ENCODE measurements at regions not wholly inside any gene's neighbourhood (a gene's known extent, or its start where the extent isn't known, plus 50 kb on each side); places are given as distances from the start of the nearest gene placed in this dataset.

DNA sequence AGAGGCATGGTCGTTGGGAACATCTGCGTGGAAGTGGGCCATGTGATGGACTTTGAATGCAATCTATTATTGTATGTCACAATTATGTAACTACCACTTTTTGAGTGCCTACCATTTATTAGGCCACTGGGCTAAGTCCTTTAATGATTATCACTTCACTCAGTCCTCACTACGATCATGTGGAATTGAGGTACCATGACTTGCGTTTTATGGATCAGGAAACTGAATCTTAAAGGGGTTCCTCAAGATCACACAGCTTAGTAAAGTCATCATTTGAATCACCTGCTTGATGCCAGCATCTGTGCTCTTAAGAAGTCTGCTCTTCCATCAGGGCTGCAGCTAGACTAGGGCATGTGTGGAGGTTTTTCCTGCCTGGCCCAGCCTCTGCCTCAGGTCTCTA, 136.7 kb downstream of the DAD1 start:
- no peak for DNase-seq (ENCODE audit: low read depth)

DNA sequence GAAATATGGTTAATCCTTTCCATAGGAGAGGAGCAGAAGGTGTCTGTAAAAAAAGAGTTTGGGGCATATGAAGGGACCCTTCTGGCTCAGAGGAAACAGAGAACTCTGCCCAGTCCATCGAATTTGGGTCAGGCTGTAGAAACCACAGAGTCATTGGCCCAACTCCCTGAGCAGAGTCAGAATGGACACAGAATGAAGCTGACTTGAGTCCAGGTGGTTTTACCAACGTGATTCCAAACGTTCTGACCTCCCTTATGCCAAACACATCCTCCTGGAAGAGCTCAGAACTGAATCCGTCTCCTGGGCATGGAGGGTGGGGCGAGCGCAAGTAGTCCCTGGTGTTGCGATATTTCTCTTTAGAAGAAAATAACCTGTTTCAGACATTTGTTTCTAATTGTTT, 138.8 kb downstream of the DAD1 start:
- no peak for DNase-seq (ENCODE audit: low read depth)

DNA sequence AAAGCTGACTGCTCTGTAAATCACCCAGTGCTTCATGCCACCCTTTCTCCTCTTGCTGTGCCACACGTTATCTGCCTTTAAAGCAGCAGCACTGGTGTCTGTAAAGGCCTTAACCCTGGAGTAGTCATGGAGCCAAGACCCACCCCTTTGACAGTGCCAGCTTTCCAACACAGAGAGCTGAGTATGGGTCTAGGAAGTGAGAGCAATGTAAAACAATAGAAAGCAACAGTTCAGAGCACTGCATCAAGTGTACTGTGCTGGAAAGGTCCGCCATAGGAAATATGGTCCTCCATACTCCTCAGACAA, 139.5 kb downstream of the DAD1 start:
- DNase-seq (ENCODE audit: low read depth): no peak

DNA sequence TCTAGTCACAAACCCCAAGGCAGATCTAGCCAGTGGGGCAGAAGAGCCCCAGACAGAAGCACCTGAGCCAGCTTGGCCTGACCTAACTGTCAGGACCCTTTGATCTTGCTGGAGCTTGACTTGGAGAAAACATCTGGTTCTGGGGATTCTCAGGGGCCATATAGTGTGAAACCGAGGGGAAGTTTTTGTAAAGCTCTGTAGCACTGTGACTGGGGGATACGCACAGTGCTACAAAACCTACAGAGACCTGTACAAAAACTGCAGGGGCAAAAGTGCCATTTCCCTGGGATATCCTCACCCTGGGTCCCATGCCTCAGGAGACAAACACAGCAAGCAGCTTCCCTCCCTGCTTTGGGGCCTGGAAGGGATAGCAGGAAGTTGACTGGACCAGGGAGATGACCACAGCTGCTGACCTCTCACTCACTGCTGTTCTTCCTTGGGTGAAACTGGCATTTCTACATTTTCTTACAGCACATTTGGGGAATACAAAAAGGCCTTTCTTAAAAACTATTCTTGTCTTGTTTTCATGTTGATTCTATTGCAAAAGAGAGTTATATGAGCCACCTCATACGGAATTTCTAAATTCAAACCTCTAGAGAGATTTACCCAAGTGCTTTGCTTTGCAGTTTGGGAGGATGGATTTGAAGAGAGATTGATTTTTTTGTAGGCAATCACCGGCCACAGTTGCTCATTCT, 140.0 kb downstream of the DAD1 start:
- no peak for DNase-seq (ENCODE audit: low read depth)

DNA sequence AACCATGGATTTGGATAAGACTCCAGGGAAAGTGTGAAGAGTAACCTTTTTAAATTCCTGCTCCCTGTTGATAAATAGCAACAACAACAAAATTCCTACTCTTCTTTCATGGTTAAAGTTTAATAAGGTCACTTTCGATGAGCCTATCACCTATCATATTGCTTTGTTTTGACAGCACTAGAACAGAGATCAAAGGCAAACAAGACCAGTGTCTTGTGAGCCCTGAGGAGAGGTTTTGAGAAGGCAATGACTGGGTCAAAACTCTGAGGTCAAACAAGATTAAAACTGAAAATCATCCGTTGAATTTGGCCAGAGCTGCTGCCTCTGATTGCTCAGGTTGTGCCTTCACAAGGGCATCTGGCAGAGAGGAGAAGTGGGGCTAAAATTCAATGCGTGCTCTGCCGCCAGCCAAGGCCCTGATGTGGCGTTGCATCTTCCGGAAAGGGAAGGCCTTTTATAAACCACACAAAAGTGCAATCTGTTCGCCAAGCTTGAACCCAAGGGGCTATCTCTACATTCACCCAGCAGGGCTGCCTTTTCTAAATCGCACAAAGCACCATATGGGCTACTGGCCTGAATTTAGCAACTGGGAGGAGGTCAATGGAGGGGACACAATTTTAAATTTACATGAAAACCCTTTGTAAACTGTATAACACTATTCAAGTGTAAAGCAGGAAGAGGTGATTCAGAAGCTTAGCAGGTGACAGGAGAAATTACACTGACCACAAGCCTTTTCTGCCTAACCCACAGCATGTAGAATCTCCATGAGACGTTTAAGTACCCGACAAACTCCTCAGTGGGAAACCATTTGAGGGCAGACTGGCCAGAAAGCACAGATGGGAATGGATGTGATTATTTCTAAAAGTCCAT, 140.8 kb downstream of the DAD1 start:
- DNase-seq (ENCODE audit: low read depth): no peak

DNA sequence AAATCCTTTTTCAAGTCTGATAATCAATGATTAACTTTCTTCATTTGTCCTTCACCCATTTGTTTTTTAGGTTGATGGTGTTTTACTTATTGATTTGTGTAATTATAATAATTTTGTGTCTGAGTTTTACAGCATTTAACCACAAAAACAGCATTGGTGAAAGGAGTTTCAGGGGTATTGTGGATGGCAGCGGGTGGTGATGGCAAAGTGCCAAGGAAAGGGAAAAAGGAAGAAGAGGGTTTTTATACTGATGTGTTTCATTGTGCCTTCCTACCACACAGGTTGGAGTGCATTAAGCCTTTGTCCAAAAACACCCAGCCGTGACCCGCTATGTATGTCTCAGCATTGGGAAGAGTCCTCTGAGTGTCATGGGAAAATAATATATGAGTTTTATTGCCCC, 150.3 kb downstream of the DAD1 start:
- DNase-seq (ENCODE audit: low read depth): no peak

DNA sequence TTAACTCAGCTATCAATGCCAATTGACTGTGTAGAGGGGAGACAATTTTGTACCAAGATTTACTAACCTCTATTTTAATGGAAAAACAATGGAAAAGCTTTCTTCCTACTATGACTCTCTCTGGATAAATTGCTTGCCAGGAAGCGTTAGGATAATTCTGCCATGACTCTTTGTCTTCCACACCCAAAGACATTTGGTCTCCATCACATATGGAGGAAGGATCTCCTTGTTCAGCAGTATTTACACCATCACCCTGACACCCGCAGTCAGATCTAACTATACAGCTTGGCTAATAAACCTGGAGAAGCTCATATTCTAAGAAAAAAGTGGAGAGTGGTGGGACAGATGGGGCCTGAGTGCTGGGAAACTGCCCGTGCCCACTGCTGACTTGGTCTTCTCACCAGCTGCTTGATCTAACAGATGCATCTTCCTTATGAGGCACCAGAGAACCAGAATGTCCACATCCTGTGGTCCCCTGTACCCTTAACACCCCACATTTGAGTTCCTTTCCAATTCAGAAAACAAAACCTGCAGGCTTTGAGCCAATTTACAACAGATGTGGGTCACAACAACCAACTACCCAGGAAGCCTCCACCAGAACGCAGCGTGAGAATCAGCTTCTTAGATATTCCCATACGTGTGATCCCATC, 154.0 kb downstream of the DAD1 start:
- no peak for DNase-seq (ENCODE audit: low read depth)

DNA sequence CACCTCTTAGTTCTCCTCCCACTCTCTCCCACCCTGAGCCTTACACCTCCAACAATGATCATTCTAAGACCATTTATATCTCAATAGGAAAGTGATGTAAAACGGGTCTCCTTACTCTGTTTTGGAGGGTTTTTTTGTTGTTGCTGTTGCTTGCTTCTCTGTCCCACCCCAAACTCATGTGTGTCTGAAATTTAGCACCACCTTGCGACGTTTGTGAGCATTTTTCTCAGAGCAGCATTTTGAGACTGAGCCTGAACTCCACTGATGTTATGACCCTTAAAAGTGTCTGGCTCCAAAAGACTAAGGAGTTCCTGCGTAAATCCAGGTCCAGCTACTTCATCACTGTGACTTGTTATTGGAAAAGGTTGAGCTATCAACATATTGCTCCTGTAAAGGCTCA, 155.0 kb downstream of the DAD1 start:
- DNase-seq (ENCODE audit: low read depth): no peak

DNA sequence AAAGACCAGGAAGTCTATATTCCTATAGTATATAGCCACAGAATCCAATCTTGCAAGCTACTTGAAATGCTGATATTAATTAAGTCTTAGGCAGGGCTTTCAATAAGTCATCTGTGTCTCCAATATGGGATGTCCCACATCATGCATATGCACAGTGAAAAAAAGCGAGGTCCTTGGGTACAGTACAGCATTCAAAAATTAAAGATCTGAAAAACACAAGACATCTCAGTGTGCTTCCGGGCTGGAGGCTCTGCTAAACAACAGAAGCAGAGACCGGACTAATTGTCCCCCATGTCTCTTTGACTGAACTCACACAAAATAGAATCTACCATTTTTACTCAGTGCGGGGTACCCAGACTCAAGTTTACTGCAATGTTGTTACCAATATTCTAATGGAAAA, 156.0 kb downstream of the DAD1 start:
- DNase-seq (ENCODE audit: low read depth): no peak

DNA sequence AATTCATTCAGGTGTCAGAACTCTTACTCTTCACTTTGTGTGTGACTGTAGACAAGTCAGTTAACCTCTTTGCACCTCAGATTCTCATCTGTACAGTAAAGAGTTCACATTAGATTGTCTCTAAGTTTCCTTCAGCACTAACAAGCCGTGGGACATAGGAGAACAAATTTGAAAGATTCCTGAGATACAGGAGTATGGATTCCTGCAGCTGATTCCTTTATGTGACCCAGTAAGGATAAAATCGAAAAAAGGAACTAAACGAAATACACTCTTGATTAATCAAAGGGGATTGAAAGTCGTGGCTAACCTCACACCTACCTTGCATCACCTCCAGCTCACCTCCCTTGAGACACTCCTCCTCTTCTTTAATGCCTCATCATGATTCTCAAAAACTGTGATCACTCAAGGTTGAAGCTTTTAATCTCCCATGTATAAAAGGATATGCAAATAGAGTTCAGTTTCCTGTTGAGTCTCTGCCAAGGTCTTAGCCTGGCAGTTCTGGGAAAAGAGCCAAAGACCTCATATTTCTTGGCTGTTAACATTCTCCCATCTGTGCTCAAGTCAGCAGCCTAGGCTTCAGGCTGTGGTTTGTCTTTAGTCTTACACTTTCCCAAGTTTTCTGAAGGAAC, 156.6 kb downstream of the DAD1 start:
- no peak for DNase-seq (ENCODE audit: low read depth)

DNA sequence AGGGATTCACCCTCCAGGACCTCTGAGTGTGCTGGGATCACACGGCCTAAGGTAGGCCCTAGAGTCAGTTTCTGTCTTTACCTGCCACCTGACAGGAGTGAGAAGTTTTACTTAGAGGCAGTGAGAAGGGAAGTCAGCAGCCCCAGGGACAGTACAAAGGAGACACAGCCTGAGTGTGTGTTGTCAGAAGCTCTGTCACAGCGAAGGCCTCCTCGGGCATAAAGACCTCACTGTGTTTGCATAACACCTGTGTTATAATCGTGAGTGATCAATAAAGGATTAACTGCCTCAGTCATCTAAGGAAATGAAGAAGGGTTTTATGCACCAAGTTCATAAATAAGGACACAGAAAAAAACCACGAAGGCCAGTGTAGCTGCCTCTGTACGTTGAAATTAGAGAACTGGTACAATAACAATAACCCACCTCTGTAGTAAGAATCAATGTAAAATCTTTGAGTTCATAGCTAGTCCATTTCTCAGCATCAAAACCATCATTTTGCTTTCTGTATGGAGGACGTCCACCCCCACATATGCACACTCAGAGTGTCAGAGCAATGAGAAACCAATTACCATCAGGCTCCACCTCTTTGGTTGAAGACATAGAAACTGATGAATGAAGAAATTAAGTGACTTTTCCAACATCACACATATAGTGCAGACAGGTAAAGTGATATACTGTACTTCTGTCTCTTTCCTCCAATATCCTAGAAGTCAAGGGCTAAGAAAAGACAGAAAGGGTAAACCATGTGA, 159.3 kb downstream of the DAD1 start:
- no peak for DNase-seq (ENCODE audit: low read depth)

DNA sequence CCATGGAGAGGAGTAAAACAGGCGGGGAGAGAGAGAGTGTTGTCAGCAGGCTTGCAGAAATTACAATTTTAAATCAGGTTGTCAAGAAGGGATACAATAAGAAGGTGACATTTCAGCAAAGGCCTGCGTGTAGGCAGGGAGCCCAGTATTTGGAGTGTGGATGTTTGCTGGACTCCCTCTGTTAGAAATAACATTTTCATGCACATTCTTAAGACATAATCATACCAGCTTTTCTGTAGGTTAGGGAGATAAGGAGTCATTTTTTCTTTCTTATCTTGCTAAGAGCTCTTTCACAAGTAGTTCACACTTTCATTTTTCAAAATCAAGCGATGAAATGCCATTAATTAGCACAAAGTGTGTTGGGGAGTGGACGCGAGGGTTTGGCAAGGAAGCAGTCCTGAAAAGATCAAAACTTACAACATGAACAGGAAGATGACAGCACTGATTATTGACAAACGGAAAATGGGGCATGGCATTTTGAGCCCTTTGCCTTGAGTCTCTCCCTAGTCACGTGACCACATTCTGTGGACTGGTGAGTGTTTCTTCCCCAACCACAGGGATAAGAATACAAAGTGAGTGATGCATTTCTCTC, 160.2 kb downstream of the DAD1 start:
- DNase-seq (ENCODE audit: low read depth): no peak

DNA sequence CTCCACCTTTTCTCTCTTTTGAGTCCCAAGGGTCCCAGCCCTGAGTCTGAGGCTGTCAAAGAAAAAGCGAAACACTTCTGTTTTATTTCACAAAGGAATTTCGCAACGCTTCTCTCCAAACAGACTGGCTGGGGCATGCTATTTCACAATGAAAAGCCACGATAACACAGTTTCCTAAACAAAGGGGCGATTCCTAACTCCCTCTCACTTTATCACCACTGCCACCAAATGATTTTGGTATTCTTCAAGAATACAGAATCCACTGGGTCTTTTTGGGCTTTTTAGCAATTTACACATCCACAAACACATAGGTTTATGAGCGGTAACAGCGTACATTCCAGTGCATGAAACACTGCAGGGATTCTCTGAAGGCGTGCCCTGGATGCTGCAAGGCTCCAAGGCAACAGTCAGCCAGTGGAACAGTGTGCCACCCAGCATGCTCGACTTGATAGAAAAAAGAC, 161.2 kb downstream of the DAD1 start:
- DNase-seq (ENCODE audit: low read depth): no peak

DNA sequence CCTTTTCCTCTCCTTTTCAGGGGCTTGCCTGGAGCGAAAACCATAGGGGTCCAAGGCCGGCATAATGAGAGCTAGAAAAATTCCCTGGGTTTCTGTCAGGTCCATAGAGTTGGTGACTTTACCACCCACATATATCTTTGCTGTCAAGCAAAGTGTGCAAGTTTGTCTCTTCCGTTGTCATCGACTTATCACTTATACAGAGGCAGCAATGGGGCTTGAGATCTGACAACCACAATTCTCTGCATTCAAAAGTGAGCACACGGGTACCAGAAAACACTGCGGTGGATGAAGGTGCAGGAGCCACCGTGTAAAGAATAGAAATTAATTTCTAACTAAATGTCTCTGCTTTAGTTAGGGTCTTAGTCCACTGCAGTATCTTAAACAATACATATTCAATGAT, 162.3 kb downstream of the DAD1 start:
- no peak for DNase-seq (ENCODE audit: low read depth)

DNA sequence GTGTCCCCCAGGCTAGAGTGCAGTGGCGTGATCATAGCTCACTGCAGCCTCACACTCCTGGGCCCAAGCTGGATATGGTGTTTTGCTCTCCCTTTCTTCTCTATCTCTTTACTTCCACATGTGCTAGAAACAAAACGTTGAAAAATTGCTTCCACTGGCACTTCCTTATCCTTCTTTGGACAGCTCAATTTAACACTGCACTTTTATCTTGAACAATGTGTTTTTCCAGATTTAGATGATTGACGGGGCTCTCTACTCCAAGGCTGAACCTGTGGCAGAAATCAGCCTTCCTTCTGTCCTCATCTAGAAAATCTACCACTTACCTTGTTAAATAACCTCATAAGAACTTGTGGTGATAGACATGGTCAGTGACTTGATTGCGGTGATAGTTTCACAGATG, 165.1 kb downstream of the DAD1 start:
- no peak for DNase-seq (ENCODE audit: low read depth)

DNA sequence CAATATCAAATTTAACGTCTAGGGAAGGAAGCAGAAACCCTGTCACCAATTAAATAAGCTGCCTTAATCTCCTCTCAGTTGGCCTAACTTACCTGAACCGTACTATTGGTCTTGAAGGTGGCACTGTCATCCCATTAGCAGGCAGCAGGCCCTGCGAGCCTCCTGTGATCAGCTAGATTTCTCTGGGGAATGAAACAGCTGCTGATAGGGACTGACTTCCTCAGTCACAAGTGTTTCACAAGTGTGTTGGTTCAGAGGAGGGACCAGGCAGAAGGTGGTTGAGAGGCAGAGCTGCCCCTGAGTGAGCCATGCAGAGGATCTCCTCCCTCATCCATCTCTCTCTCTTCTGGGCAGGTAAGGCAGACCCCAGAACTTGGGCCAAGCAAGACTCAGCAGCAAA, 166.8 kb downstream of the DAD1 start:
- DNase-seq (ENCODE audit: low read depth): no peak

DNA sequence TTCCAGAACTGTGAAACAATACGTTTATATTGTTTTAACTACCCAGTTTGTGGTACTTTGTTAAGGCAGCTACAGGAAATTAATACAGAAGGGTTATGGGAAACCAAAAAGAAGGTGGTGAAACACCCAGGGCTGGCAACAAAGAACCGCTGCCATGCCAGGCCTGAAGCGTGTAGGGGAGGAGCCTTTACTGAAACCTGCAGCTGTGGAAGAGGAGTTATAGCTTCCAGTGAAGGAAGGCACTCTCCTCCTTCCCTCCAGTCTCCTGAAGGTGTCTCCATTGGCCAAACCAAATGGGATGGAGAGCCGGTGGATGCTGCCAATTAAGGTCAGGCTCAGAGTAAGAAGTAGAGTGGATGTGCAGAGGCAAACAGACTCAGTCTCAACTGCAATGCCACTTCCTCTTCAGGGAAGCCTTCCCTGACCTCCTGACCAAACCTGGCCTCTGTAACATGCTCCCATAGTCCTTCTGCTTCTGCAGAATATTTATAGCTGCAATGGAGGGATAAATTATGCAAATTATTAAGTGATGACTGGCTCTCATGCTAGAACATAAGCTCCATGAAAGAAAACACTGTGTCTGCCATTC, 168.3 kb downstream of the DAD1 start:
- no peak for DNase-seq (ENCODE audit: low read depth)

DNA sequence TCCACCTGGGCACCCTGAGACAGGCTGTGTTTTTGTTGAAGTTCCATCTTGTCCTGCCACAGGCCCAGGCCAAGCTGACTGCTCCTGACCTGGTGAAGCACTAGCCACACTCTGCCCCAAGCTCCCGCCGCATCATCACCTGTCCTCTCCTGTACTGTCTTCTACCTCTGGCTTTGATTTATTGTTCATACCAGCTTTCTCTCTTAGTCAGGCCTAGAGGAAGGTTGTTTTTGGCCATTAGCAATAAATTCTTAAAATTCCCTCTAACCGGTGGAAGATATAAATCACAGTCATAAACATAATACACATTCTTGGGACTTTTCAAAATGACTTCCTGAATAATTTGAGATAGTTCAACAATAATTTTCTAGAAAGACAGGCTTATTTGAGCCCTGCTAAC, 169.4 kb downstream of the DAD1 start:
- DNase-seq (ENCODE audit: low read depth): no peak

DNA sequence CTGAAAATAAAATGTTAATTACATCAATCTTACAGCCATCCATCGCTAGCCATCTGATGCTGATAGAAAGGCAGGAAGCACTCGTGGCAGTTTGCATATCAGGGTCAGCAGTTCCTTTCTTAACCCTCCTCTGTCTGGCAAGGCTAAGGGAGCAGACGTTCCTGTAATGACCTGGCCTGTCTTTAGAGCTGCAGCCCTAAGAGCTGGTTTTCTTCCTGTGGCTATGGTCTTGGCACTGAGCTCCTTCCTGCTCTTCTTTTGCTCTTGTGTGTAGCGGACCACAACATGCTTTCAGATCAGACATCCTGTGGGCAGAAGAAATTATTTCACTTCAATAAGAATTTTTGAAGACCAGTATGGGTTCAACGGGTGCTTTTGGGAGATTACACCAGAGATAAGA, 170.4 kb downstream of the DAD1 start:
- DNase-seq (ENCODE audit: low read depth): no peak

DNA sequence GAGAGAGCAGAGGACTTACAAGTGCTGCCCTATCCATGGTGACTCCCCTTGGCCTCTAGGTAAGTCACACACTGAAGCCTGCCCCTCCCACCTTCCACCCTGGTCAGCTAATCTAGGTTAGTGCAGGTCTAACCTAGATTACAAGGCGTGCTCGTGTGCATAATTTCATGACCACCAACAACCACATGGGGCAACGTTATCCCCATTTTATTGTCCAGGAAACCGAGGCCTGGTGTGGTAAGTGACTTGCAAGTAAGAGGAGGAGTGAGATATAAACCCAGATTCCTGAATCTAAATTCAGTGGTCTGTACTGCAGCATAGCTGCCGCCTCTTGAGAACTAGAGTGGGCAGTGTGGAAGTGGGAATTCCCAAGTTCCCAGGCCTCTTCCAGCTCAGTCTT, 171.1 kb downstream of the DAD1 start:
- DNase-seq (ENCODE audit: low read depth): no peak

DNA sequence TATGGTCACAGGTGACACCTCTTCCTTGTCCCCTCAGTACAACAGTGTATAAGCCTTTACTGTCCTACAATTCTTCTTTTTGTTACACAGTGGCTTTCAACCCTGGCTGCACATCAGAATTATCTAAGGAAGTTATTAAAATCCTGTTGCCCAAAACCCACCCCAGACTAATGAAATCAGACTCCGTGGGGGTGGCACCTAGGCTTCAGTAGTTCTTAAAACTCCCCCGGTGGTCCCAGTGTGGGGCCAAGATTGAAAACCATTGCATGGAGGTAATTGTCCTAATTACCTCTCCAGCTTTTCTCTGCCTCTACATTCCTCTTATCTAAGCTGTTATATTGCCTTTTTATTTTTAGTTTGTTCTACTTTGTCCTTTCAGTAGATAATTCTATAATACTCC, 172.8 kb downstream of the DAD1 start:
- no peak for DNase-seq (ENCODE audit: low read depth)

Data from T follicular helper cell (primary cell).